Astrocyte (in vitro differentiated cells and primary cell): ENCODE measurements at regions not wholly inside any gene's neighbourhood (a gene's known extent, or its start where the extent isn't known, plus 50 kb on each side); places are given as distances from the start of the nearest gene placed in this dataset.

Experiments
- EZH2 ChIP-seq: IDR thresholded peaks from 2 replicates; pipeline ENCODE4 v1.6.1; 2012; ENCODE audit warnings: mild to moderate bottlenecking, low read length, inconsistent platforms; ENCODE audit not compliant: insufficient read depth
- TF ChIP-seq, protein P1 (sequence below): IDR thresholded peaks from 2 replicates; pipeline ENCODE4 v1.5.1; 2011; ENCODE audit warnings: low read depth, mild to moderate bottlenecking, inconsistent platforms, low read length, moderate library complexity; ENCODE audit not compliant: insufficient read depth

DNA sequence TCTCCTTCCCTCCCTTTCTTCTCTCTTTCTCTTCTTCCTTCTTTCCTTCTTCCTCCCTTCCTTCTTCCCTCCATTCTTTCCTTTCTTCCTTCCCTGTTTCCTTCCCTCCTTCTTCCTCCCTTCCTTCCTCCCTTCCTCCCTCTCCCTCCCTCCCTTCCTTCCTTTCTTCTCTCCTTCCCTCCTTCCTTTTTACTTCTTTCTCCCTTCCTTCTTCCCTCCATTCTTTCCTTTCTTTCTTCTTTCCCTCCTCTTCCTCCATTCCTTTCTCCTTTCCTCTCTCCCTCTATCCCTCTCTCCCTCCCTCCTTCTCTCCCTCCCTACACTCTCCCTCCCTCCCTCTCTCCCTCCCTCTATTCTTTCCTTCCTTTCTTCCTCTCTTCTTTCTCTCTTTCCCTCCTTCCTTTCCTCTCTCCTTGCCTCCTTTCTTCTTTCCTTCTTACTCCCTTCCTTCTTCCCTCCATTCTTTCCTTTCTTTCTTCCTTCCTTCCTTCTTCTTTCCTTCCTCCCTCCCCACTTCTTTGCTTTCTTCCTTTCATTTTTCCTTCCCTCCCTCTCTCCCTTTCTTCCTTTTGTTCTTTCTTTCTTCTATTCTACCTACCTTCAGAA lies 200.4 kb upstream of the SSTR4 start:
- TF ChIP-seq, protein P1, sequence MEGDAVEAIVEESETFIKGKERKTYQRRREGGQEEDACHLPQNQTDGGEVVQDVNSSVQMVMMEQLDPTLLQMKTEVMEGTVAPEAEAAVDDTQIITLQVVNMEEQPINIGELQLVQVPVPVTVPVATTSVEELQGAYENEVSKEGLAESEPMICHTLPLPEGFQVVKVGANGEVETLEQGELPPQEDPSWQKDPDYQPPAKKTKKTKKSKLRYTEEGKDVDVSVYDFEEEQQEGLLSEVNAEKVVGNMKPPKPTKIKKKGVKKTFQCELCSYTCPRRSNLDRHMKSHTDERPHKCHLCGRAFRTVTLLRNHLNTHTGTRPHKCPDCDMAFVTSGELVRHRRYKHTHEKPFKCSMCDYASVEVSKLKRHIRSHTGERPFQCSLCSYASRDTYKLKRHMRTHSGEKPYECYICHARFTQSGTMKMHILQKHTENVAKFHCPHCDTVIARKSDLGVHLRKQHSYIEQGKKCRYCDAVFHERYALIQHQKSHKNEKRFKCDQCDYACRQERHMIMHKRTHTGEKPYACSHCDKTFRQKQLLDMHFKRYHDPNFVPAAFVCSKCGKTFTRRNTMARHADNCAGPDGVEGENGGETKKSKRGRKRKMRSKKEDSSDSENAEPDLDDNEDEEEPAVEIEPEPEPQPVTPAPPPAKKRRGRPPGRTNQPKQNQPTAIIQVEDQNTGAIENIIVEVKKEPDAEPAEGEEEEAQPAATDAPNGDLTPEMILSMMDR: no peak
- TF ChIP-seq EZH2: no peak
